ENCODE measurements at regions not wholly inside any gene's neighbourhood (a gene's known extent, or its start where the extent isn't known, plus 50 kb on each side); places are given as distances from the start of the nearest gene placed in this dataset.

DNA sequence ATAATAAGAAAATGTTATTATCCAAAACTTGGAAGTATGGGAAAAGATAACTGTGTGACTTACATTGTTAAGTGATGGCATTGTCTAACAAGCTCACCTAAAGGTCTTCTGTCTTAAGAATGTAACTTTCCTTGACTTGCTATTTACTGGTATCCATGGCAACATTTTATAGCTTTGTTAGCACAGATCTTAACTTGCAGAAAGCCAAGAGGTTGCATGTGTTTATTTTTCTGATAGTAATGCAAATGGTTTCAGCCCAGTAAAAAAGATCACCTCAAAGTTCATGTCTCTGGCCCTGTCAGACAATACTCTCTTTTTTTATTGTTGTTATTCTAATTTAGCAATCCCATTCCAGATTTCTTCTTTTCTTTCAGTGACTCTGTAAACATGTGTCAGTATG is 425.3 kb downstream of the SPRY1 start:
- H3K4me3 ChIP-seq (ENCODE audit: low read length), result no peak overlapping the region
- no peaks in the 10 kb centered on the region for H3K4me1 ChIP-seq (ENCODE audit: control insufficient read depth, insufficient read depth, low read length)
- TF ChIP-seq, protein P1, sequence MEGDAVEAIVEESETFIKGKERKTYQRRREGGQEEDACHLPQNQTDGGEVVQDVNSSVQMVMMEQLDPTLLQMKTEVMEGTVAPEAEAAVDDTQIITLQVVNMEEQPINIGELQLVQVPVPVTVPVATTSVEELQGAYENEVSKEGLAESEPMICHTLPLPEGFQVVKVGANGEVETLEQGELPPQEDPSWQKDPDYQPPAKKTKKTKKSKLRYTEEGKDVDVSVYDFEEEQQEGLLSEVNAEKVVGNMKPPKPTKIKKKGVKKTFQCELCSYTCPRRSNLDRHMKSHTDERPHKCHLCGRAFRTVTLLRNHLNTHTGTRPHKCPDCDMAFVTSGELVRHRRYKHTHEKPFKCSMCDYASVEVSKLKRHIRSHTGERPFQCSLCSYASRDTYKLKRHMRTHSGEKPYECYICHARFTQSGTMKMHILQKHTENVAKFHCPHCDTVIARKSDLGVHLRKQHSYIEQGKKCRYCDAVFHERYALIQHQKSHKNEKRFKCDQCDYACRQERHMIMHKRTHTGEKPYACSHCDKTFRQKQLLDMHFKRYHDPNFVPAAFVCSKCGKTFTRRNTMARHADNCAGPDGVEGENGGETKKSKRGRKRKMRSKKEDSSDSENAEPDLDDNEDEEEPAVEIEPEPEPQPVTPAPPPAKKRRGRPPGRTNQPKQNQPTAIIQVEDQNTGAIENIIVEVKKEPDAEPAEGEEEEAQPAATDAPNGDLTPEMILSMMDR (IDR thresholded peaks at IDR 0.05), result no peak
- no peak for DNase-seq
- Mint-ChIP-seq H3K36me3 (no peaks in the 10 kb centered on the region), H3K27me3 (ENCODE audit: low read depth in 2 of 2) (peaks cover 4 to 13% of the 10 kb centered on the region in 2 donors), H3K4me1 (no peaks in the 10 kb centered on the region), H3K27ac (no peak overlapping the region), H3K4me3 (no peak overlapping the region), H3K9me3 (peaks cover 0 to 3% of the 10 kb centered on the region in 2 donors)
- ATAC-seq, result no peak
- H3K27me3 ChIP-seq (ENCODE audit: control insufficient read depth, insufficient read depth, low read length), result no peaks in the 10 kb centered on the region
- H3K36me3 ChIP-seq (ENCODE audit: control insufficient read depth, insufficient read depth, low read length), result no peaks in the 10 kb centered on the region
- no peaks in the 10 kb centered on the region for H3K9me3 ChIP-seq (ENCODE audit: control insufficient read depth, insufficient read depth, low read length)
- H3K27ac ChIP-seq (ENCODE audit: low read length), result no peak overlapping the region
- intact Hi-C loops (cut with micrococcal nuclease), result no loop called here

GRCh38 chr4:123822353-123822752 is 425.8 kb downstream of the SPRY1 start:
- DNase-seq (no peak), ATAC-seq (no peak)
- H3K9me3 ChIP-seq (ENCODE audit: control insufficient read depth, insufficient read depth, low read length), result no peaks in the 10 kb centered on the region
- Mint-ChIP-seq H3K27ac (no peak overlapping the region), H3K4me3 (no peak overlapping the region), H3K9me3 (peaks cover 0 to 3% of the 10 kb centered on the region in 2 donors), H3K4me1 (no peaks in the 10 kb centered on the region), H3K27me3 (ENCODE audit: low read depth in 2 of 2) (peaks cover 4 to 13% of the 10 kb centered on the region in 2 donors), H3K36me3 (no peaks in the 10 kb centered on the region)
- H3K36me3 ChIP-seq (ENCODE audit: control insufficient read depth, insufficient read depth, low read length), result no peaks in the 10 kb centered on the region
- intact Hi-C loops (cut with micrococcal nuclease), result no loop called here
- WGBS (ENCODE audit: insufficient coverage), result 70% methylated on average over 2 of the region's 2 CpGs
- no peak overlapping the region for H3K4me3 ChIP-seq (ENCODE audit: low read length)
- H3K27me3 ChIP-seq (ENCODE audit: control insufficient read depth, insufficient read depth, low read length), result no peaks in the 10 kb centered on the region
- no peaks in the 10 kb centered on the region for H3K4me1 ChIP-seq (ENCODE audit: control insufficient read depth, insufficient read depth, low read length)
- H3K27ac ChIP-seq (ENCODE audit: low read length), result no peak overlapping the region
- TF ChIP-seq, protein P1 (IDR thresholded peaks at IDR 0.05), result no peak

DNA sequence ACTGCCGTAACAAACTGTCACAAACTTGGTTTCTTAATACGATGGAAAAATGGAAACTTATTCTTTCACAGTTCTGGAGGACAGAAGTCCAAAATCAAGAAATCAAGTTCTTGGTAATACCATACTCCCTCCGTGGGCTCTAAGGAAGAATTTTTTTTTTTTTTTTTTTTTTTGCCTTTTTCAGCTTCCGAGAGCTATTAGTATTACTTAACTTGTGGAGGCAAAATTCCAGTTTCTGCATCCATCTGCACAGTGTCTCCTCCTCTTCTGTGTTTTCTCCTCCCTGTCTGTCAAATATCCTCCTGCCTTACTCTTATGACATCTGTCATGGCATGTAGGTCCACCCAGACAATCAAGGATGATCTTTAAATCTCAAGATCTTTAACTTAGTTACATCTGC is 426.6 kb downstream of the SPRY1 start:
- TF ChIP-seq, protein P1 (IDR thresholded peaks at IDR 0.05), result no peak
- intact Hi-C loops (cut with micrococcal nuclease), result no loop called here
- Histone ChIP-seq H3K27me3 (ENCODE audit: control insufficient read depth, insufficient read depth, low read length) (no peaks in the 10 kb centered on the region), H3K4me3 (ENCODE audit: low read length) (no peak overlapping the region), H3K27ac (ENCODE audit: low read length) (no peak overlapping the region), H3K4me1 (ENCODE audit: control insufficient read depth, insufficient read depth, low read length) (no peaks in the 10 kb centered on the region), H3K9me3 (ENCODE audit: control insufficient read depth, insufficient read depth, low read length) (no peaks in the 10 kb centered on the region), H3K36me3 (ENCODE audit: control insufficient read depth, insufficient read depth, low read length) (no peaks in the 10 kb centered on the region)
- ATAC-seq (no peak), DNase-seq (no peak)
- H3K36me3 Mint-ChIP-seq, result no peaks in the 10 kb centered on the region
- H3K4me3 Mint-ChIP-seq, result no peak overlapping the region
- H3K4me1 Mint-ChIP-seq, result no peaks in the 10 kb centered on the region
- 96% methylated on average over 4 of the region's 4 CpGs for WGBS (ENCODE audit: insufficient coverage)
- H3K27ac Mint-ChIP-seq, result no peak overlapping the region
- peaks cover 0 to 3% of the 10 kb centered on the region in 2 donors for H3K9me3 Mint-ChIP-seq
- H3K27me3 Mint-ChIP-seq (ENCODE audit: low read depth in 2 of 2), result peaks cover 4 to 13% of the 10 kb centered on the region in 2 donors

- no peak overlapping the region for H3K4me3 ChIP-seq (ENCODE audit: low read length)
- intact Hi-C loops (cut with micrococcal nuclease), result no loop called here
- no peak for DNase-seq
- Mint-ChIP-seq H3K4me1 (no peaks in the 10 kb centered on the region), H3K9me3 (peaks cover 0 to 3% of the 10 kb centered on the region in 2 donors), H3K4me3 (no peak overlapping the region), H3K36me3 (no peaks in the 10 kb centered on the region), H3K27ac (no peak overlapping the region), H3K27me3 (ENCODE audit: low read depth in 2 of 2) (peaks cover 4 to 13% of the 10 kb centered on the region in 2 donors)
- H3K27me3 ChIP-seq (ENCODE audit: control insufficient read depth, insufficient read depth, low read length), result no peaks in the 10 kb centered on the region
- no peaks in the 10 kb centered on the region for H3K9me3 ChIP-seq (ENCODE audit: control insufficient read depth, insufficient read depth, low read length)
- no peaks in the 10 kb centered on the region for H3K36me3 ChIP-seq (ENCODE audit: control insufficient read depth, insufficient read depth, low read length)
- no peak for ATAC-seq
- H3K27ac ChIP-seq (ENCODE audit: low read length), result no peak overlapping the region
- TF ChIP-seq, protein P1 (IDR thresholded peaks at IDR 0.05), result no peak
- WGBS (ENCODE audit: insufficient coverage), result no CpG with 5 or more reads among the region's 1 CpG
- no peaks in the 10 kb centered on the region for H3K4me1 ChIP-seq (ENCODE audit: control insufficient read depth, insufficient read depth, low read length)
Observed at GRCh38 chr4:123824524-123824923, 427.9 kb downstream of the SPRY1 start.
